Liver (tissue), 3 donors: ENCODE measurements at regions not wholly inside any gene's neighbourhood (a gene's known extent, or its start where the extent isn't known, plus 50 kb on each side); places are given as distances from the start of the nearest gene placed in this dataset.
"Not testable (repeated sequence)": the region's sequence is repeated elsewhere in the genome, so short reads cannot be mapped to it uniquely, and the experiment has no call there.

Experiments used
- GABPA ChIP-seq, 2 donors: IDR thresholded peaks in 1 of 2; conservative IDR thresholded peaks in 1 of 2; 2 replicates each; pipeline ENCODE4 v1.6.1; 2016; ENCODE audit warnings: antibody characterized with exemption in 2 of 2, mild to moderate bottlenecking in 1 of 2, moderate library complexity in 1 of 2
- JUND ChIP-seq, 2 donors: IDR thresholded peaks; 2 replicates each; pipeline ENCODE4 v1.6.1; 2016; ENCODE audit warnings: antibody characterized with exemption in 2 of 2
- SP1 ChIP-seq: IDR thresholded peaks from 2 replicates; pipeline ENCODE4 v1.6.1; 2018; ENCODE audit warnings: antibody characterized with exemption, mild to moderate bottlenecking
- YY1 ChIP-seq: IDR thresholded peaks from 2 replicates; pipeline ENCODE4 v1.6.1; 2016; ENCODE audit warnings: antibody characterized with exemption, mild to moderate bottlenecking
- TF ChIP-seq, protein P1 (sequence below): fragments of 150-350 bp; IDR thresholded peaks from 2 replicates; pipeline ENCODE4 v1.5.1; 2017; ENCODE audit warnings: improper control_type of control experiment, low read depth, low read length; ENCODE audit not compliant: missing input control
- TF ChIP-seq, protein P2 (sequence below): IDR thresholded peaks from 2 replicates; pipeline ENCODE4 v1.6.1; 2016; ENCODE audit warnings: antibody characterized with exemption, mild to moderate bottlenecking
- TF ChIP-seq, protein P3 (sequence below): IDR thresholded peaks from 2 replicates; pipeline ENCODE4 v1.6.1; 2016; ENCODE audit warnings: antibody characterized with exemption
- TF ChIP-seq, protein P4 (sequence below): IDR thresholded peaks from 2 replicates; pipeline ENCODE4 v1.6.1; 2016; ENCODE audit warnings: antibody characterized with exemption
- donor health status: healthy.
- donor health status: healthy.

DNA sequence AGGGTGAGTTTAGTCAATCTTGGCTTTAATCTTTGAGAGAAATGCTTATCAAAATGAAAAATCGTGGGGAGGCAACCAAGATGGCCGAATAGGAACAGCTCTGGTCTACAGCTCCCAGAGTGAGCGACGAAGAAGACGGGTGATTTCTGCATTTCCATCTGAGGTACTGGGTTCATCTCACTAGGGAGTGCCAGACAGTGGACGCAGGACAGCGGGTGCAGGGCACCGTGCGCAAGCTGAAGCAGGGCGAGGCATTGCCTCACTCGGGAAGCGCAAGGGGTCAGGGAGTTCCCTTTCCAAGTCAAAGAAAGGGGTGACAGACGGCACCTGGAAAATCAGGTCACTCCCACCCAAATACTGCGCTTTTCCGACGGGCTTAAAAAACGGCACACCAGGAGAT, 153.6 kb upstream of the TTC14 start:
- not testable (repeated sequence) for TF ChIP-seq GABPA (IDR thresholded peaks at IDR 0.05 in 1 of 2, conservative IDR thresholded peaks at IDR 0.05 in 1 of 2); YY1; SP1; JUND (IDR thresholded peaks at IDR 0.05)
- TF ChIP-seq, protein P1, sequence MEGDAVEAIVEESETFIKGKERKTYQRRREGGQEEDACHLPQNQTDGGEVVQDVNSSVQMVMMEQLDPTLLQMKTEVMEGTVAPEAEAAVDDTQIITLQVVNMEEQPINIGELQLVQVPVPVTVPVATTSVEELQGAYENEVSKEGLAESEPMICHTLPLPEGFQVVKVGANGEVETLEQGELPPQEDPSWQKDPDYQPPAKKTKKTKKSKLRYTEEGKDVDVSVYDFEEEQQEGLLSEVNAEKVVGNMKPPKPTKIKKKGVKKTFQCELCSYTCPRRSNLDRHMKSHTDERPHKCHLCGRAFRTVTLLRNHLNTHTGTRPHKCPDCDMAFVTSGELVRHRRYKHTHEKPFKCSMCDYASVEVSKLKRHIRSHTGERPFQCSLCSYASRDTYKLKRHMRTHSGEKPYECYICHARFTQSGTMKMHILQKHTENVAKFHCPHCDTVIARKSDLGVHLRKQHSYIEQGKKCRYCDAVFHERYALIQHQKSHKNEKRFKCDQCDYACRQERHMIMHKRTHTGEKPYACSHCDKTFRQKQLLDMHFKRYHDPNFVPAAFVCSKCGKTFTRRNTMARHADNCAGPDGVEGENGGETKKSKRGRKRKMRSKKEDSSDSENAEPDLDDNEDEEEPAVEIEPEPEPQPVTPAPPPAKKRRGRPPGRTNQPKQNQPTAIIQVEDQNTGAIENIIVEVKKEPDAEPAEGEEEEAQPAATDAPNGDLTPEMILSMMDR: not testable (repeated sequence)
- TF ChIP-seq, protein P2, sequence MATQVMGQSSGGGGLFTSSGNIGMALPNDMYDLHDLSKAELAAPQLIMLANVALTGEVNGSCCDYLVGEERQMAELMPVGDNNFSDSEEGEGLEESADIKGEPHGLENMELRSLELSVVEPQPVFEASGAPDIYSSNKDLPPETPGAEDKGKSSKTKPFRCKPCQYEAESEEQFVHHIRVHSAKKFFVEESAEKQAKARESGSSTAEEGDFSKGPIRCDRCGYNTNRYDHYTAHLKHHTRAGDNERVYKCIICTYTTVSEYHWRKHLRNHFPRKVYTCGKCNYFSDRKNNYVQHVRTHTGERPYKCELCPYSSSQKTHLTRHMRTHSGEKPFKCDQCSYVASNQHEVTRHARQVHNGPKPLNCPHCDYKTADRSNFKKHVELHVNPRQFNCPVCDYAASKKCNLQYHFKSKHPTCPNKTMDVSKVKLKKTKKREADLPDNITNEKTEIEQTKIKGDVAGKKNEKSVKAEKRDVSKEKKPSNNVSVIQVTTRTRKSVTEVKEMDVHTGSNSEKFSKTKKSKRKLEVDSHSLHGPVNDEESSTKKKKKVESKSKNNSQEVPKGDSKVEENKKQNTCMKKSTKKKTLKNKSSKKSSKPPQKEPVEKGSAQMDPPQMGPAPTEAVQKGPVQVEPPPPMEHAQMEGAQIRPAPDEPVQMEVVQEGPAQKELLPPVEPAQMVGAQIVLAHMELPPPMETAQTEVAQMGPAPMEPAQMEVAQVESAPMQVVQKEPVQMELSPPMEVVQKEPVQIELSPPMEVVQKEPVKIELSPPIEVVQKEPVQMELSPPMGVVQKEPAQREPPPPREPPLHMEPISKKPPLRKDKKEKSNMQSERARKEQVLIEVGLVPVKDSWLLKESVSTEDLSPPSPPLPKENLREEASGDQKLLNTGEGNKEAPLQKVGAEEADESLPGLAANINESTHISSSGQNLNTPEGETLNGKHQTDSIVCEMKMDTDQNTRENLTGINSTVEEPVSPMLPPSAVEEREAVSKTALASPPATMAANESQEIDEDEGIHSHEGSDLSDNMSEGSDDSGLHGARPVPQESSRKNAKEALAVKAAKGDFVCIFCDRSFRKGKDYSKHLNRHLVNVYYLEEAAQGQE: not testable (repeated sequence)
- TF ChIP-seq, protein P3, sequence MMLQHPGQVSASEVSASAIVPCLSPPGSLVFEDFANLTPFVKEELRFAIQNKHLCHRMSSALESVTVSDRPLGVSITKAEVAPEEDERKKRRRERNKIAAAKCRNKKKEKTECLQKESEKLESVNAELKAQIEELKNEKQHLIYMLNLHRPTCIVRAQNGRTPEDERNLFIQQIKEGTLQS: not testable (repeated sequence)
- TF ChIP-seq, protein P4, sequence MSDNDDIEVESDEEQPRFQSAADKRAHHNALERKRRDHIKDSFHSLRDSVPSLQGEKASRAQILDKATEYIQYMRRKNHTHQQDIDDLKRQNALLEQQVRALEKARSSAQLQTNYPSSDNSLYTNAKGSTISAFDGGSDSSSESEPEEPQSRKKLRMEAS: not testable (repeated sequence)
